D721Med (cell line): ENCODE measurements at regions not wholly inside any gene's neighbourhood (a gene's known extent, or its start where the extent isn't known, plus 50 kb on each side); places are given as distances from the start of the nearest gene placed in this dataset.

Experiments
- DNase-seq: peaks from one replicate; pipeline ENCODE4 v3.0.0; 2011; ENCODE audit warnings: low spot score; ENCODE audit not compliant: insufficient read length
- FAIRE-seq: peaks from 2 replicates; lab custom pipeline; 2011; peaks lifted over from hg19 to GRCh38; lab: Jason Lieb, UNC
- TF ChIP-seq, protein P1 (sequence below): IDR thresholded peaks from 2 replicates; pipeline ENCODE4 v1.5.1; 2012; ENCODE audit warnings: mild to moderate bottlenecking, control low read depth; ENCODE audit not compliant: insufficient read depth; ENCODE audit errors: missing control alignments

DNA sequence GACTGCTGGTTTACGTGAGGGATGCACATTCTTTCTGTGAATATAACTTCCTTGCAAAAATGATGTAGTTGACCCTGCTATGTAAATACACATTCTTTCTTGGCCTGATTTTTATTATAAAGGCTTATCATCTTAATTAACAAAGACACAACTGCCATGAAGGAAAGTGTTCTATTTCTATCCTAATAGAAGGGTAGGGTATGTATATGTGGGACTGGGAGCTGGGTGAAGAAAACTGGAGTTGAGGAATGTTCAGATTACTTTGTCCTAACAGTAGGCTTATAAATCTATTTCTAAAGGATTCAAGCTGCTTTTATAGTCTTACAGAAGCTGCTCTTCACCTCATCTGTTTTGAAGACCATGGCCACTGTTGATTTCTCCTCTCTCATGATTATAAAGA is 76.5 kb upstream of the RGS17 start:
- TF ChIP-seq, protein P1, sequence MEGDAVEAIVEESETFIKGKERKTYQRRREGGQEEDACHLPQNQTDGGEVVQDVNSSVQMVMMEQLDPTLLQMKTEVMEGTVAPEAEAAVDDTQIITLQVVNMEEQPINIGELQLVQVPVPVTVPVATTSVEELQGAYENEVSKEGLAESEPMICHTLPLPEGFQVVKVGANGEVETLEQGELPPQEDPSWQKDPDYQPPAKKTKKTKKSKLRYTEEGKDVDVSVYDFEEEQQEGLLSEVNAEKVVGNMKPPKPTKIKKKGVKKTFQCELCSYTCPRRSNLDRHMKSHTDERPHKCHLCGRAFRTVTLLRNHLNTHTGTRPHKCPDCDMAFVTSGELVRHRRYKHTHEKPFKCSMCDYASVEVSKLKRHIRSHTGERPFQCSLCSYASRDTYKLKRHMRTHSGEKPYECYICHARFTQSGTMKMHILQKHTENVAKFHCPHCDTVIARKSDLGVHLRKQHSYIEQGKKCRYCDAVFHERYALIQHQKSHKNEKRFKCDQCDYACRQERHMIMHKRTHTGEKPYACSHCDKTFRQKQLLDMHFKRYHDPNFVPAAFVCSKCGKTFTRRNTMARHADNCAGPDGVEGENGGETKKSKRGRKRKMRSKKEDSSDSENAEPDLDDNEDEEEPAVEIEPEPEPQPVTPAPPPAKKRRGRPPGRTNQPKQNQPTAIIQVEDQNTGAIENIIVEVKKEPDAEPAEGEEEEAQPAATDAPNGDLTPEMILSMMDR: no peak
- DNase-seq: no peak
- no peak for FAIRE-seq

DNA sequence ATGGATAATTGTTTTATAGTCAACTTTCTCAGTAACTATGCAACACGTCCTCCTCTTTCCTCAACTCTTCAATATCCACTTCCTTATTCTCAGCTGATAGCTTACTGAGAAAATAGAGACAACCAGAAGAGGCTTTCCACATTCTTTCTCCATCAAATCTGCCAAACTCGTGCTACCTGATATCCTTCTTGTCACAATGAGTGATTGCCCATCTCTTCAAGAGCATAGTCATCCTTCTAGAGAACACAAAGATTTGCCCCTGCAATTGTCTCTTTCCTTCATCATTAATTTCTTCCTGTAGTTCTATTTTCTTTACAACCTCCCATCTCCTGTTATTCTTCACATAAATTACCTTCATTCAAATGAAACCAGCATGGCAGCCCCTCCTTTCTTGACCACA is 75.9 kb upstream of the RGS17 start:
- TF ChIP-seq, protein P1: no peak
- DNase-seq: no peak
- FAIRE-seq: no peak

GRCh38 chr6:153192943-153193885 is 62.1 kb upstream of the RGS17 start:
- FAIRE-seq (no peak), DNase-seq (no peak)
- TF ChIP-seq, protein P1: no peak

DNA sequence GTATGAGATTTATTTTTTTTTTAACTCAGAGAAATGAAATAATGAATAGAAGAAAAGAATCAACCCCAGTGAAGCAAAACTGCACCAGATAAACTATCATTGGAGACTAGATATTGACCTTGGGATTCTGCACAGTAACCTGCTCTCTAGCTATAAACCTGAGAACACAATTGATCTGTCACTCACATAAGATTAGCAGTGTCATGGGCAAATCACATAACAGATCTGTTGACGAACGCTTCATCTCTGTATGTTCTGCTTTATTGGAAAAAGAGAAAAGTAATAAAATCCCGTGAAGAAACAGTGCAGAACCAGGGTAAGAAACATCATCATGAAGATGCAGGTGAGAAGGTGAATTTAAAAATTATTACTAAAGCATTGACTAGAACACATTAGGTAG is 52.8 kb upstream of the RGS17 start:
- FAIRE-seq (no peak), DNase-seq (no peak)
- TF ChIP-seq, protein P1: no peak
